Fibroblast of the aortic adventitia (primary cell): ENCODE measurements at regions not wholly inside any gene's neighbourhood (a gene's known extent, or its start where the extent isn't known, plus 50 kb on each side); places are given as distances from the start of the nearest gene placed in this dataset.

ENCODE experiments used
- DNase-seq: peaks from one replicate; pipeline ENCODE4 v3.0.0-alpha.2; 2010; ENCODE audit warnings: low read depth
- H3K4me3 ChIP-seq: 2 replicates; pipeline ENCODE4 v1.5.1; 2011; ENCODE audit warnings: low read depth, mild to moderate bottlenecking, control low read depth, low read length, moderate library complexity
- CTCF ChIP-seq: IDR thresholded peaks from 2 replicates; pipeline ENCODE4 v1.5.1; 2011; ENCODE audit warnings: mild to moderate bottlenecking, low read length, control low read depth, inconsistent platforms; ENCODE audit not compliant: insufficient read depth

- no peak for DNase-seq
- TF ChIP-seq CTCF = no peak
- H3K4me3 ChIP-seq = no peak overlapping the region
These were observed 66.4 kb upstream of the POU5F2 start for GRCh38 chr5:93807846-93808245.

- no peak overlapping the region for H3K4me3 ChIP-seq
- no peak for DNase-seq
- no peak for TF ChIP-seq CTCF
These were observed 64.4 kb upstream of the POU5F2 start for GRCh38 chr5:93805616-93806379.

GRCh38 chr5:93800988-93801811 lies 59.8 kb upstream of the POU5F2 start:
- no peak overlapping the region for H3K4me3 ChIP-seq
- peak; percentile 74 for DNase-seq
- peak; percentile 59 for TF ChIP-seq CTCF

GRCh38 chr5:93794954-93795353 lies 53.6 kb upstream of the POU5F2 start:
- DNase-seq = no peak
- no peak for TF ChIP-seq CTCF
- H3K4me3 ChIP-seq = no peak overlapping the region

GRCh38 chr5:93793159-93793781 lies 51.9 kb upstream of the POU5F2 start:
- no peak overlapping the region for H3K4me3 ChIP-seq
- TF ChIP-seq CTCF = no peak
- DNase-seq = no peak

- no peak overlapping the region for H3K4me3 ChIP-seq
- TF ChIP-seq CTCF = no peak
- DNase-seq = peak; percentile 10
These were observed 50.1 kb upstream of the POU5F2 start for GRCh38 chr5:93791518-93791972.
